GM12873 (cell line): ENCODE measurements at regions not wholly inside any gene's neighbourhood (a gene's known extent, or its start where the extent isn't known, plus 50 kb on each side); places are given as distances from the start of the nearest gene placed in this dataset.

ENCODE experiments used
- TF ChIP-seq, protein P1 (sequence below): IDR thresholded peaks from 2 replicates; pipeline ENCODE4 v1.5.1; 2012; ENCODE audit warnings: low read depth, mild to moderate bottlenecking, moderate library complexity, low read length, control low read depth; ENCODE audit not compliant: insufficient read depth; ENCODE audit errors: missing control alignments

GRCh38 chr10:60470091-60470490 is 80.4 kb upstream of the ANK3 start:
- TF ChIP-seq, protein P1, sequence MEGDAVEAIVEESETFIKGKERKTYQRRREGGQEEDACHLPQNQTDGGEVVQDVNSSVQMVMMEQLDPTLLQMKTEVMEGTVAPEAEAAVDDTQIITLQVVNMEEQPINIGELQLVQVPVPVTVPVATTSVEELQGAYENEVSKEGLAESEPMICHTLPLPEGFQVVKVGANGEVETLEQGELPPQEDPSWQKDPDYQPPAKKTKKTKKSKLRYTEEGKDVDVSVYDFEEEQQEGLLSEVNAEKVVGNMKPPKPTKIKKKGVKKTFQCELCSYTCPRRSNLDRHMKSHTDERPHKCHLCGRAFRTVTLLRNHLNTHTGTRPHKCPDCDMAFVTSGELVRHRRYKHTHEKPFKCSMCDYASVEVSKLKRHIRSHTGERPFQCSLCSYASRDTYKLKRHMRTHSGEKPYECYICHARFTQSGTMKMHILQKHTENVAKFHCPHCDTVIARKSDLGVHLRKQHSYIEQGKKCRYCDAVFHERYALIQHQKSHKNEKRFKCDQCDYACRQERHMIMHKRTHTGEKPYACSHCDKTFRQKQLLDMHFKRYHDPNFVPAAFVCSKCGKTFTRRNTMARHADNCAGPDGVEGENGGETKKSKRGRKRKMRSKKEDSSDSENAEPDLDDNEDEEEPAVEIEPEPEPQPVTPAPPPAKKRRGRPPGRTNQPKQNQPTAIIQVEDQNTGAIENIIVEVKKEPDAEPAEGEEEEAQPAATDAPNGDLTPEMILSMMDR = no peak

DNA sequence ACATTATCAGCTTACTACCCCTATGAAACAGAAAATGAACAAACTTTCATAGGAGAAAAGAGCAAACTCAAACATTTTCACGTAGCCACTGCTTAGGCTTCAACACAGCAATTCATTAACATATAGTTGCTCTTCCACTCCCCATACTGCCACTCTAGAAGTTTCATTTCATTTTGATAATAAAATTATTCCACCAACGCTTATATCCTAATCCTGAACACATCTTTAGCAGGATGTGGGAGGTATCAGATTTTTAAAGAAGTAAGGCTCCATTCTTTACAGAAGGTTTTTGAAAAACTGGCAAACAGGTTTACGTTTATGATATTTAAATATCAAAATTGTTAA is 77.5 kb upstream of the ANK3 start:
- TF ChIP-seq, protein P1 = no peak

GRCh38 chr10:60466267-60467201 is 76.9 kb upstream of the ANK3 start:
- TF ChIP-seq, protein P1 = no peak

DNA sequence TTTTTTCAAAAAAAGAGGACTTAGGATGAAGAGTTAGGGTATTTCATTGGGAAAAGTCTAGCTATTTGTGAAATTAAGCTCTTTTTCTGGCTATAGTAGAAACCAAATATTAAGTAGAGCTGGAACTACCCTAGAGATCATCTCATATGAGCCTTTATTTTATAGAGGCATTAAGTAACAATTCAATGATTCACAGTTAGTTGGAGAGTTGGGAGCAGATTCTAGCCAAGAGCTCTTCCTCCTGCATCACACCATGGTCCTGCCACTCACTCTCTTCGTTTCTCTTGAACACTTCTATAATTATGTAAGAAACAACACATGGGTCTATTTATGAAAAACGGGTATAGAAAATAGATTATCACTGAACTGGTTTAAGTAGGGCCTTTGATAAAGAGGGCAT is 76.1 kb upstream of the ANK3 start:
- TF ChIP-seq, protein P1 = no peak

- TF ChIP-seq, protein P1 = no peak
Observed at GRCh38 chr10:60464659-60465058, 75.0 kb upstream of the ANK3 start.

DNA sequence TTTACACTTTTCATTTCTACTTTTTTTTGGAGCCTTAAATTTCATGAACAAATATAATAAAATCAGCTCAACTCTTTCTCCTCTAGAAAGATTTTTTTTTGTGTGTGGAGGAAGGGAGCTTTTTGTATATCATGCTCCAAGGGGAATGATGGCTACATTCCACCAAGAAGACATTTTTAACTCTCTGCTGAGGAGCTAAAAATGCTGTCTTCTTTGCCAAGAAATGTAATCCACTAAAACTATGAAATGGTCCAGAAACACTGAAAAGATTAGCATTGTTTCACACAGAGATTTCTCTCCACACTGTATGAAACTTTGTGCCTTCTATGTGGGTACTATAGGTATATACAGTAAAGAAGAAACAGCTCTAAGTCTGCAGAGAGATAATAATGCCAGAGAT is 74.1 kb upstream of the ANK3 start:
- TF ChIP-seq, protein P1 = no peak

DNA sequence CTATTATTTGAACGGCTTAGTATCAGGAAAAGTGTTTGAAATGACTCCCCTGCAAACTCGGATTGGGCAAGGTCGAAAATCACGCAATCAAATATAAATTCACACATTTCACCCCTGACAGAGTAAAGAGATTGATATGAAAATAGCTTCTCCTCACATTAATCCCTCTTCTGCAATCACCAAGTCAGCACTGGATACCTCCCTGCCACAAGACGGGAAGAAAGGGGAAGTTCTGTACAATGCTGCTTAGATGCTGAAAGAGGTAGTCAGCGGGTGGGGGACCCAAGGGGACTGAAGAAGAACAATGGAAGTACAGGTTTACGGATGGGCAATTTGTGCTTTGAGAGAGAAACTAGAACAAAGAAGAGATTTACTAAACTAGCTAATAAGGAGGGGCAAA is 72.0 kb upstream of the ANK3 start:
- TF ChIP-seq, protein P1 = no peak
